T follicular helper cell (primary cell): ENCODE measurements at regions not wholly inside any gene's neighbourhood (a gene's known extent, or its start where the extent isn't known, plus 50 kb on each side); places are given as distances from the start of the nearest gene placed in this dataset.

Experiments
- DNase-seq: peaks from one replicate; pipeline ENCODE4 v3.0.0-alpha.2; 2020; ENCODE audit warnings: low read depth

GRCh38 chr3:104849070-104849469 is 517.6 kb upstream of the ALCAM start:
- DNase-seq, result no peak

DNA sequence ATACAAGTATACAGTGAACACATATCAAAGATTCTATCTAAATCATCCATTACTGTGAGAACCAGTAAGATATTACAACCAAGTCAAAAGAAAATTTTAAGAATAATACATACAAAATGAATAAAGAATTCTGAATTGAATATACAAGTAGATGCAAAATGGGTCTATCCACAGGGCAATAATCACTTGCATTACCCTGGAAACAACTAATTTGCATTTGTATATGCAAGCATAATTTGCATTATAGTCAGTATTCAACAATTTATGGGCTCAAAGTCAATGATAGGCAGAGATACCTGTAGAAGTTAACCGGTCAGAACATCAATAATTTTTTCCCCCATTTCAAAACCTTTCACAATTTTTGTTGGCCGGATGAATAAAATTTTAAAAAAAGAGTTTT is 512.2 kb upstream of the ALCAM start:
- DNase-seq, result no peak

DNA sequence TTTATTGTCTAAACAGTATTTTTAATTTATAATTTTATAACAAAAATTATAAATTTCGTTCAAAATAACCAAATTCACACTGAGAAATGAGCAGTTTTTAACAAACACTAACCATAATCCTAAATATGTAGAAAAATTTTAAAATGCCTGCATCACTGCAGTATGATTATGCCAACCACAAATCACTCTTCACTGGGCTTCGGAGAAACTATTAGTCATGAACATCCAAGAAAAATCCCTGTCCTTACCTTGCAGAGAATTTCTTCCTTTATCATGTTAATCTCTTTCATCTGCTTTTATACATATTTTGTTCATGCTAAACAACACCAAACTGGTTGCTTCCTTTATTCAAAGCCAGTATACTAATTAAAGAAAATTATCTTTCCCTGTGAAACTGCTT is 511.0 kb upstream of the ALCAM start:
- DNase-seq, result no peak

- no peak for DNase-seq
Measured at GRCh38 chr3:104856741-104857140, 510.0 kb upstream of the ALCAM start.

- DNase-seq, result no peak
Measured at GRCh38 chr3:104868291-104868690, 498.4 kb upstream of the ALCAM start.

DNA sequence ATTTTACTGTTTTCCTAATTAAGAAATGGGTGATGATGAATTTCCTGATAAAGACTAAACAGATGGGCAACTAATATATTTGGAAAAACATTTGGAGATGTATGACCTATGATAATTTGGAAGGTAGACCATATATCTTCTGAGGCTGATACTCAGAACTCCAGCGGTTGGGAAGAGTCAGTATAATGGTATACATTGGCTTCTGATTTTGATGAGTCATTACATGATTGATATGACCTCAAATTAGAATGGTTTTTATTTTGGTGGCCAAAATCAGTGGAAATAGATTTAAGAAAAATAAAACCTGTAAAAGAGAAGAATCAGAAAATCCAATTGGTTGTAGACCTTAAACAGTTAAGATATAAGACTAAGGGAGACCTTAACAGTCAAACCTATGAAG is 496.4 kb upstream of the ALCAM start:
- DNase-seq, result no peak

DNA sequence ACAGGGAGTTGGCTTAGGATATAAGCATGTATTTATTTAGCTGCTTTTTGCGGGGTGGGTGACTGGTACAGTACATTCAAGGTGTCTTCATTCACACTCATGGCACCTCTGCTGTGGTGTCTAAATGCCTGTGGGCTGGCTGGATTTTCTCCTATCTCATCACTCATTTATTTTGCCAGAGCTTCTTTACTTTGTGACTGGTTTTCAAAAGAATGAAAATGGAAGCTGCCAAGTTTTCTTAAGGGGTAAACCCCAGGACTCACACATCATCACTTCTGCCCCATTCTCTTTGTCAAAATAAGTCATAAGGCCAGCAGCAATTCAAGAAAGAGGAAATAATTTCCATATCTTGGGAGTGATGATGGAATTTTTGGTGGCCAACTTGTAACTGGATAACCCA is 493.4 kb upstream of the ALCAM start:
- no peak for DNase-seq

DNA sequence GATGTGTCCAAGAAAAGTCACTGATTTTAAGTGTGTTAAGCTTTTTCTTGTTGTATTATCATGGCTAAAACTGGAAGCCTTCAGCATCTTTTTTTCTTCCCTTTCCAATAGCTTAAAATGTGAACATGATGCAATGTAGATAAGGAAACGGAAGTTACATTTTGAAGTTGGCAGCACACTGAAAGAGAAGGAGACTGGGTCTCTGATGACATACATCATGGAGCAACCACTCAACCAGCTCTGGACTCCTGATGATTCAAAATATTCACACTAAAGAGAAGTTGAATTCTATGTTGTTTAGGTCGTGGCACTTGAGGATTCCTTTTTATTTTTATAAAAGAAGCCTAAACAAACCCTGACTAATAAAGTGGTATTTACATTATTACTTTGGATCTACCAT is 488.3 kb upstream of the ALCAM start:
- DNase-seq, result no peak

GRCh38 chr3:104879919-104880318 is 486.8 kb upstream of the ALCAM start:
- no peak for DNase-seq

GRCh38 chr3:104885214-104885814 is 481.4 kb upstream of the ALCAM start:
- DNase-seq, result no peak

- DNase-seq, result no peak
Measured at GRCh38 chr3:104886220-104886995, 480.3 kb upstream of the ALCAM start.

DNA sequence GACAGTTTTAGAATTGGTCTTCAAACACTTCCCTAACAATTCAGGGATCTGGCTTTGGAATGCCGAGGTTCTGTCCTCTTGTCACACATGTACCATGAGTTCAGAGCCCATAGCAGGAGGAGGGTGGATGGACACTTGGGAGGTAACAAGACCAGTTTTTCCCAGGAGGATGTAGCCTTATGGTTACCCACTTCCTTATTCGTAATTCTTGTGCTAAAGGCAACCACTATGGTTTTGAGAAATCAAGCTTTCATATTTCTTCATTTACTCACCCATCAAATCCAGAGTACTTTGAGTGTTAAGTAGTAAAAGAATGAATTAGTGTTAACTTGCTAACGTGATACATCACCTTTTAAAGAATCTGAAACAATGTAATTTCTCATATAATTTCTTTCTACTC is 479.6 kb upstream of the ALCAM start:
- no peak for DNase-seq

DNA sequence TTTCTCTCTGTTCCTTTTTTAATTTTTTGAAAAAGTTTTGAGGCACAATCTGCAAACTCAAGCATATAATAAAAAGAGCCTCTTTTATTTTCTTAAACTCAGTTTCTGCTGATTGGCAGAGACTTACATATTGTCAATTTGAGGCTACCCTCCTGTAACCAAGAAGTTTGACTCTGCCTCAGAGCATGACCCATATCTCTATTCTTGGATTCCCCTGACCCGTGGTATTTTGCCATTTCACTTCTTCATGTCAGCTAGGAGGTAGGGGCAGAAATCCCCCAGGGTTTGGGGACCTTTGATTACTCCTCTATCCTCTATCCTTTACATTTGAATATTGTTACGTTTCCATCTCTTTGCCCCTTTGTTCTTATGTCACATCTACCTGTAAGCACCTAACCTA is 479.1 kb upstream of the ALCAM start:
- DNase-seq, result no peak

- DNase-seq, result no peak
Measured at GRCh38 chr3:104892044-104892443, 474.7 kb upstream of the ALCAM start.

- DNase-seq, result no peak
Measured at GRCh38 chr3:104896624-104897023, 470.1 kb upstream of the ALCAM start.

GRCh38 chr3:104901396-104901795 is 465.3 kb upstream of the ALCAM start:
- DNase-seq, result no peak

DNA sequence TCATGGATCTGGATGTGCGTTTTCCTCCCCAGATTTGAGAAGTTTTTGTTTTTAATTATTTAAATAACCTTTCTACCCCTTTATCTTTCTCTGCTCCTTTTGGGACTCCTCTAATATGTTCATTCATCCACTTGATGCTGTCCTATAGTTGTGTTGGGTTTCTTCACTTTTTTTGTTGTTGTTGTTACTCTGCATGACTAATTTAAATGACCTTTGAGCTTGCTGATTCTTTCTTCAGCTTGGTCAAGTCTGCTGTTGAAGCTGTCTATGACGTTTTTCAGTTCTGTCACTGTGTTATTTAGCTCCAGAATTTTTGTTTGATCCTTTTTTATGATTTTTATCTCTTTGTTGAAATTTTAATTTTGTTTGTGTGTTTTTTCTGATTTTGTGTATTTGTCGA is 463.6 kb upstream of the ALCAM start:
- DNase-seq, result no peak

GRCh38 chr3:104906001-104906639 is 460.6 kb upstream of the ALCAM start:
- no peak for DNase-seq

DNA sequence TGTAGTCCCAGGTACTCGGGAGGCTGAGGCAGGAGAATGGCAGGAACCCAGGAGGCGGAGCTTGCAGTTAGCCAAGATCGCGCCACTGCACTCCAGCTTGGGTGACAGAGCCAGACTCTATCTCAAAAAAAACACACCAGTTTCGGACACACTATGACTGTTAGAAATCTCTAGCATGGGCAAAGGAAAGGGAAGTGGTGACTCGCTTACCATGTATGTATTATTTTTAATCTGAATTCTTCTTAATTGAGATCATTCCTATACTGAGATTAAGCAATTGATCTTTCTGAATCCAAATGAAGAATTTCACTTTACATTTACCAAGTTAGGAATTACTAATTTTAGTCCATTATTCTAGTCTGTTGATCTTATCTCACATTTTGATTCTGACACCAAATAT is 459.2 kb upstream of the ALCAM start:
- DNase-seq, result no peak

DNA sequence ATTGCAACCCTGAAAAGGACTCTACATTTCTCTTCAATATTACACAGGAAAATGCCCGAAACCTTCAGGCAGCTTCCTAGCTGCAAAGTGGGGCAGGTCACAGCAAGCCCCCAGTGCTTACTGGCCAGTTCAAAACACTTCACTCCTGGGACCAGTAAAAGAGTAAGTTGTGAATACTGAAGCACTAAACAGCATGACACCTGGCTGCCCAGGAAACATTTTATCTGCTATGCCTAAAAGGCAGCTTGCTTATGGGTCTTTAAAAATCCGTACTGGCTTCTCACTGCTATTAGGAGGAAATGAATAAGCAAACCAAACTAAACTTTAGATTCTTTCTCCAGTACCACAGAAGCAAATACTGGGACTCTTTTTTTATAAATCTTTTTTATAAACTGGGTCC is 457.9 kb upstream of the ALCAM start:
- DNase-seq, result no peak

DNA sequence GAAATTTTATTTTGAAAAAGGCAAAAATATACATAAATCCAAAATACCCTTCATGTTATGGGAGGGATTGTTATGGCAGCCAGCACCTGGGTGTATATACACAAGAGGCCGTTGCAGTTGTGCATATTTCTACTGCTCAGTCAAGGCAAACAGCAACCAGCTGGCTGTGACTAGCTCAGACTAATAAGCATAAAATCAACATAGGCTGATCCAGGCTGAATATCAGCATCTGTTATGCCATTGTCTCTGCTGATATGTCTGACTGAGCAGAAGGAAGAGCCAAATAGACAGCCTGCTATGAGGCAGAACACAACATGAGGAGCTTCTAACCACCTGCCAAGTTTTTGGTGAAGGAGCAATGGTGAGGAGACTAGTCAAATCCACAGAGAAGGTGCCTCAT is 457.5 kb upstream of the ALCAM start:
- no peak for DNase-seq

GRCh38 chr3:104909721-104910120 is 457.0 kb upstream of the ALCAM start:
- DNase-seq, result no peak

- DNase-seq, result no peak
Measured at GRCh38 chr3:104911376-104911775, 455.3 kb upstream of the ALCAM start.

DNA sequence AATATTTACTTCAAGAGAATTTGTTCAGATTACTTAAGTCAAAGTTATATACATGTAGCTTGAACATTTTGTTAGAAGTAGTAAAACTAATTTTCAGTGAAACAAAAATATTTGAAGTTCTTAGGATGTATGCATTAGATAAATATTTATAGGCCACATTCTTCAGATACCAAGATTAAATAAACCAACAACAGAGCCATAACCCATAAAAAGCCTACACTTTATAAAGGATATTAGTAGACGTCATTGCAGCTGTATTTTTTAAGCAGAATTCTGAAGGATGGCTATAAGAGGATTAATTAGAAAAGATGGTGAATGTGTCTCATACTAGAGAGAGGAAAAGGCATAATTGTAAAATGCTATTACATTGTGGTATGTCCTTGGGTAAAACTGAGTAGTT is 449.7 kb upstream of the ALCAM start:
- no peak for DNase-seq
